ENCODE measurements at regions not wholly inside any gene's neighbourhood (a gene's known extent, or its start where the extent isn't known, plus 50 kb on each side); places are given as distances from the start of the nearest gene placed in this dataset.
A peak's percentile ranks its signal among the peaks of the same experiment; 100 is the strongest.

DNA sequence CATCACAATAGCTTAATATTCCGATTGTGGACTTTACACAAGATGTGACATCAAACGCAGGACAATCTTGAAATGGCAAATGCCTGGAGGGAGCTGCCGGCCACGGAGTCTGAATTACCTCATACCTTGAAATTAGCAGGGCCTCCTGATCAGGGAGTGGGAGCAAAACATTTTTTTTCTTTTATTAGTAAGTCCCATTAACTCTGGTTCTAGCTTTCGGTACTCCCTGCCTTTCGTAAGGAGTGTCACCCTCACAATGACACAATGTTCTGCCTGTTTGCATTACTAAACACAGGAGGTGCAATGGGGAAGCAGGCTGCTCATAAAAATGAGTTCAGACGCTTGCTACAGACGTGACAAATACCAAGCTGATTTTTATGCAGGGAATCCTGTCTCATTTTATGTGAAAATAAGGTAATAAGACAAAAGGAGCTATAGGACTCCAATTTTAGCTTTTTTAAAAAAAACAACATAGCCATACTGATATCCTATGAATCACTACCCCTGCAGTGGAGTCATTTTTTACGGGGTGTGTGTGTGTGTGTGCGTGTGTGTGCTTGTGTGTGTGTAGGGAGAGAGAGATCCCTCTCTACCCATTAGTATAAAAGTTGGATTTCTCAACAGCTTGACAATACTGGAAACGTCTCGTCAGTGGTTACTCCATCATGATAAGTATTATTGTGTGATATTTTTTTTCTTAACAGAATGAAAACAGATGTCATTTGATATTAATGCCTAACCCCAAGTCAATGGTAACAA, 205.1 kb upstream of the RUNX1 start:
- WGBS, 2 donors = 63 to 64% methylated on average over 12 of the region's 12 CpGs
- peak in 1 of 2 donors; percentile 47 for DNase-seq (ENCODE audit: low spot score in 2 of 2)
- no peak overlapping the region for H3K4me3 ChIP-seq (ENCODE audit: low read depth, poor library complexity, severe bottlenecking)
- intact Hi-C loops (cut with DNase I; ENCODE audit: low total_unique reads) = no loop called here
- TF ChIP-seq POLR2A (IDR thresholded peaks at IDR 0.05) = no peak
- TF ChIP-seq, protein P1, sequence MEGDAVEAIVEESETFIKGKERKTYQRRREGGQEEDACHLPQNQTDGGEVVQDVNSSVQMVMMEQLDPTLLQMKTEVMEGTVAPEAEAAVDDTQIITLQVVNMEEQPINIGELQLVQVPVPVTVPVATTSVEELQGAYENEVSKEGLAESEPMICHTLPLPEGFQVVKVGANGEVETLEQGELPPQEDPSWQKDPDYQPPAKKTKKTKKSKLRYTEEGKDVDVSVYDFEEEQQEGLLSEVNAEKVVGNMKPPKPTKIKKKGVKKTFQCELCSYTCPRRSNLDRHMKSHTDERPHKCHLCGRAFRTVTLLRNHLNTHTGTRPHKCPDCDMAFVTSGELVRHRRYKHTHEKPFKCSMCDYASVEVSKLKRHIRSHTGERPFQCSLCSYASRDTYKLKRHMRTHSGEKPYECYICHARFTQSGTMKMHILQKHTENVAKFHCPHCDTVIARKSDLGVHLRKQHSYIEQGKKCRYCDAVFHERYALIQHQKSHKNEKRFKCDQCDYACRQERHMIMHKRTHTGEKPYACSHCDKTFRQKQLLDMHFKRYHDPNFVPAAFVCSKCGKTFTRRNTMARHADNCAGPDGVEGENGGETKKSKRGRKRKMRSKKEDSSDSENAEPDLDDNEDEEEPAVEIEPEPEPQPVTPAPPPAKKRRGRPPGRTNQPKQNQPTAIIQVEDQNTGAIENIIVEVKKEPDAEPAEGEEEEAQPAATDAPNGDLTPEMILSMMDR (IDR thresholded peaks at IDR 0.05) = no peak

DNA sequence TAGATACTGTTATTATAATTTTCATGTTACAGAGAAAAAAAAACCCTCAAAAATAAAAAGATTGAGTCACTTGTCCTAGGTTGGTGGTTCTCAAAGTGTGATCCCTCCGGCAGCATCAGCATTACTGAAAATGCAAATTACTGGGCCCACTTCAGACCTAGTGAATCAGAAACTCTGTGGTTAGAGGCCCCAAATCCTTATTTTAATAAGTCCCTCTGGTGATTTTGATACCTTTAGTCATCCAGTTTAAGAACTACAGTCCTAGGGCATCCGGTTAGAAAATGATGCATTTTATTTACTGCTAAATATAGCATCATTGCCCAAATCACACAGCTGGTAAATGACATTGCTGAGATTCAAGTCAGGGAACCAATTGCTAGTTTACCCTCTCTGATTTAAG, 203.7 kb upstream of the RUNX1 start:
- no peak for TF ChIP-seq POLR2A (IDR thresholded peaks at IDR 0.05)
- TF ChIP-seq, protein P1 (IDR thresholded peaks at IDR 0.05) = no peak
- DNase-seq (ENCODE audit: low spot score in 2 of 2) = no peak
- no peak overlapping the region for H3K4me3 ChIP-seq (ENCODE audit: low read depth, poor library complexity, severe bottlenecking)
- intact Hi-C loops (cut with DNase I; ENCODE audit: low total_unique reads) = no loop called here
- WGBS, 2 donors = 89 to 90% methylated on average over 2 of the region's 2 CpGs

DNA sequence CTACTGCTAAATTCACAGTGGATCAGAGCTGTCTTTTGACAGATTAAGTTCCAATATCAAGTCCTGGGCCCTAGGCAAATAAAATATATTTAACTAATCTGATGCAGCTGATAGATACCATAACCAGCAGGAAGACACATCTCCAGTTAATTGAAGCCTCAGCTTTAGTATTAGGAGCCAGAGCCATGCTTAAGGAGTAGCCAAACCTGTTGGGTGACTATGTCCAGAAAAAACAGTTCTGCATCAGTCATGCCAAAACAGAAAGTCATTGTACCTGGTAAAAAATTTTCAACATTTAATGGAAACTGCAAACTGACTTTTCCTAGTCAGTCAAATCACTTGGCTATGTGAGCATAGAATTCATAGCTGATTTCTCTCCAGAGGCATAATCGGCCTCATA, 200.5 kb upstream of the RUNX1 start:
- WGBS, 2 donors = 50 to 92% methylated on average over 1 of the region's 1 CpG
- no peak for DNase-seq (ENCODE audit: low spot score in 2 of 2)
- no peak for TF ChIP-seq POLR2A (IDR thresholded peaks at IDR 0.05)
- TF ChIP-seq, protein P1 (IDR thresholded peaks at IDR 0.05) = no peak
- intact Hi-C loops (cut with DNase I; ENCODE audit: low total_unique reads) = no loop called here
- no peak overlapping the region for H3K4me3 ChIP-seq (ENCODE audit: low read depth, poor library complexity, severe bottlenecking)

DNA sequence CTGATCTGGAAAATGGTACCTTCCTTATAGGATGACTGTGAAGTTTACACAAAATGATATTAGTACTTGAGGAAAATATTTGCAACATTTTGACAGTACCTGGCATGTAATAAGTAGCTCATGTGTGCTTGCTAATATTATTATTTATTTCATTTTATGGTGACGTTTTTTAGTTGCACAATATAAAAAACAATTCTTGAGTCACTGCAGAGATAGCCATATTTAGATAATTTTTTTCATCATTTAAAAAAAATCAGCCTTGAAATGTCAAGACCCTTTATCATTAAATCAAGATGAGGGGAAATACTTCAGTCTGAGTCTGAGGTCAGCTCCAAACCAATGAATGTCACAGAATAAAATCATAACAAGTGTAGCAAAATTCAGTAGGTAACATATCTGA, 196.8 kb upstream of the RUNX1 start:
- intact Hi-C loops (cut with DNase I; ENCODE audit: low total_unique reads) = no loop called here
- DNase-seq (ENCODE audit: low spot score in 2 of 2) = no peak
- no peak overlapping the region for H3K4me3 ChIP-seq (ENCODE audit: low read depth, poor library complexity, severe bottlenecking)
- 48 to 59% methylated on average over 1 of the region's 1 CpG for WGBS, 2 donors
- TF ChIP-seq, protein P1 (IDR thresholded peaks at IDR 0.05) = no peak
- no peak for TF ChIP-seq POLR2A (IDR thresholded peaks at IDR 0.05)

DNA sequence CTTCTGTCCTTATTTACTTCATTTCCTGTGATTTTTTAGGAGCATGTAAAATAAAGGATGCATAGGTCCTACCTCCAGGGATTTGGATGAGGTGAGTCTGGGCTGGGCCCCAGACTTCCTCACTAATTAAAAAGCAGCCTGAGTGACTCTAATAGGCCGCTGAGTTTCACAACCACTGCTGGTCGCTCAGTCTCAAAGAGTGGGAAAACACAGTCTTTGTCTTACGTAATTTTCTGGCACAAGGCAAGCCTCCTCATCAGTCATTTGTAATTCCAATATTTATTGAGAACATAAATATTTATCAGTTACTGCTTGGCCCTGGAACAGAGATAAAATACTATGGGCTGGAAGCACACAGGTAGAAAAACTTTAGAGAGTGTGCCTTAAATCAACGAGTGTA, 195.4 kb upstream of the RUNX1 start:
- 56 to 59% methylated on average over 4 of the region's 4 CpGs for WGBS, 2 donors
- no peak overlapping the region for H3K4me3 ChIP-seq (ENCODE audit: low read depth, poor library complexity, severe bottlenecking)
- intact Hi-C loops (cut with DNase I; ENCODE audit: low total_unique reads) = no loop called here
- TF ChIP-seq, protein P1 (IDR thresholded peaks at IDR 0.05) = no peak
- TF ChIP-seq POLR2A (IDR thresholded peaks at IDR 0.05) = no peak
- DNase-seq (ENCODE audit: low spot score in 2 of 2) = no peak

DNA sequence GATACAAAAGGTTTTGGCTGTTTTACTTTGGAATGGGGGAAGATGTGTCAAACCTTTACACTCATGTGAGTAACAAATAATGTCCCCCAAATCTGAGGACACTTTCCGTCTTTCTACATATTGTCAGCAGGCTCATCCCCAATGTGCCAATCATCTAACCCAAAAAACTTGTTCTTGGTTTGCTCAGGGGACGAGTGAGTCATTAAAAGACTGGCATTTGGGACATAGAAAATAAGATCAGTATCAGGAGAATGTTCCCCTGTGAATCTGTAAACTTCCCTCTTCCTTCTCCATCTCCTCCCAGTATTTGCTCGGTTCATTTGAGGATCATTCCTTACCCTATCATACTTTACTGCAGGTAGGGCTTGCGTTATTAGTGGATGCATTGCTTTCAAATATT, 194.1 kb upstream of the RUNX1 start:
- DNase-seq (ENCODE audit: low spot score in 2 of 2) = no peak
- intact Hi-C loops (cut with DNase I; ENCODE audit: low total_unique reads) = no loop called here
- H3K4me3 ChIP-seq (ENCODE audit: low read depth, poor library complexity, severe bottlenecking) = no peak overlapping the region
- 65 to 83% methylated on average over 4 of the region's 4 CpGs for WGBS, 2 donors
- TF ChIP-seq, protein P1 (IDR thresholded peaks at IDR 0.05) = no peak
- no peak for TF ChIP-seq POLR2A (IDR thresholded peaks at IDR 0.05)
